HG03196 (cell line): ENCODE measurements at regions not wholly inside any gene's neighbourhood (a gene's known extent, or its start where the extent isn't known, plus 50 kb on each side); places are given as distances from the start of the nearest gene placed in this dataset.

ENCODE experiments used
- ATAC-seq: cut with Tn5 transposase; IDR thresholded peaks from one replicate; pipeline ENCODE4 v1.9.1; 2021; ENCODE audit not compliant: unreplicated experiment

- no peak for ATAC-seq
Measured at GRCh38 chr1:165036403-165036802, 320.1 kb downstream of the LMX1A start.

GRCh38 chr1:165034136-165034809, 322.2 kb downstream of the LMX1A start:
- no peak for ATAC-seq

DNA sequence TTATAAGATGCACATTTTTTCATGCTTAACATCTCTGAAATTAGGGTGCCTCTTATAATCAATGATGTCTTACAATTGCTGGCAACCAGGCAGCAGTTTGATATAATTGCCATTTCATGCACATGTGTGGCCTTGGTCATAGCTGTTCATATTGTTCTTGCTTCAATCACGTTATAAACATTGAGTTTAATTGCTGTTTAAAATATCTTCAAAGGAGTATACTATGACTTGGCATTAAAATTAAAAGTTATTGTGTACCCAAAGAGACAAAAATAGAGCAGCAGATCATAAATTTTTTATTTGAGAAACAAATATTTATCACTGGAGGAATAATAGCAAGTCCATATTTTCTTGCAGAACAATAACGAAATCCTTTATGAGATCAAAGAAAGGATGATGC, 325.5 kb downstream of the LMX1A start:
- no peak for ATAC-seq

- no peak for ATAC-seq
Measured at GRCh38 chr1:165025805-165026204, 330.7 kb downstream of the LMX1A start.

- no peak for ATAC-seq
Measured at GRCh38 chr1:165014753-165015152, 341.8 kb downstream of the LMX1A start.

DNA sequence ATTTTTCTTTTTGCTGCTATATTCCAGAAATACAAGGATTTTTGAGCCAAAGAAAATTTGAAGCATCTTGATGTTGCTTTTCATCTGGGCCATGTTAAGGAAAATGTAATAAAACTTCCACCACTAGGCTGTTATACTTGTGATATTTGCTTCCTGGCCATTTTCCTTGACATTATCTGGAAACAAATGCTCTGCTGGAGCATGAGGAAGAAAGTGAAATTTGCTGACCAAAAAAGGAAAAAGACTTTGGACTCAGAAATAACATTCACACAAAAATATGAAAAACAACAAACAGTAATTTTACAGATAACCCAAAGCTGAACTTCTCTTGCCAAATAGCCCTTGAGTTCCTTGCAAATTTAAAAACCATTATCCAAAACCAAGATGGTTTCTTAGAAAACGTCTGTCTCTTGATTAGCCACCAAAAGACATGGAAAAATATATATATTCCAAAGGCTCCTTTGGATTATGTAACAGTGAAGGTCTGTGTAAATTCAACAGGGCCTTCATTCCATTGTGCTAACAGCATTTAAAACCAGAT, 344.5 kb downstream of the LMX1A start:
- no peak for ATAC-seq

GRCh38 chr1:165011186-165011585, 345.3 kb downstream of the LMX1A start:
- no peak for ATAC-seq

DNA sequence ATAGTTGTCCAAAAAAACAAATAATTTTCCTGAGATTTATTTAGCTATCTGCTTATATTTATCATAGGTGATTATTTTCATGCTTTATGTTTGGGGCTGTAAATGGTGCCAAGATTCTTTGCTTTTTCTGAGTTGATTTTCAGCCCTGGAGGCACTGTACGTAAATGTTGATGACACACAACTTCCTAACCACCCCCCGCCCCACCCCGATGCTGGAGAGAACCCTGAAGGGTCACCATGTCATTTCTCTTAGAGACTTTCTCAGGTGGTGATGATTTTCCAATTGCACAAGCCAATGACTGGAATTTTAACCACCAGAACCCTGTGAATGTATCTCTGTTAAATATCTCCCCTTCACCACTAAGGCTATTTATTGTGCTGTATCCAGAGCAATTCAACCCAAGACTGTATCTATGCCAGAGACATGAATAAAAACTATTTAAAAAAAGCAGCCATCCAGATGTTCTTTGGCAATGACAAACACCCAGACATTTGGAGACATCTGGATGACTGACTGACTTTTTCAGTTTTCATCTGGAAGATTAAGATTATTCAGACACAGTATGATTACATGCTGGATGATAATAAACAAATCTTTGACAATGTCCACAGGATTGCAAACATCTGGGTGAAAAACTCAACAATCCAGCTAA, 346.0 kb downstream of the LMX1A start:
- no peak for ATAC-seq

- no peak for ATAC-seq
Measured at GRCh38 chr1:165006831-165007230, 349.7 kb downstream of the LMX1A start.

DNA sequence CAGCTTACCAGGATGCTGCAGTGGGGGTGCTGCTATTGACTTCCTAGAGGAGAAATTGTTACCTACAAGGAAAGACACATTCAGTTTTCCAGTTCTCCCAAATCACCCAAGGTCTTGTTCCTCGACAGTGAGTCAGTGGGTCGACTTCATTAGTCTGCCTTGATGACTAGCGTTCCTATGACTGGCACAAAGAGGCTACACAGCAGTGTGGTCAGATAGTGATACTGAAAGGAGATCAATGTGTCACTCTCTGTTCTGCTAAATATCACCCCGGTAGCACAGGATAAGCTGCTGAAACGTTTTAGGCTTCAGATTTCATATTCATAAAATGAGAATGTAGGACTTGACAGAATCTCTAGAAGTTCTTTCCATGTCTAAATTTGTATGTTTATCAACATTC, 357.4 kb downstream of the LMX1A start:
- no peak for ATAC-seq

- ATAC-seq: no peak
Measured at GRCh38 chr1:164991763-164992314, 364.7 kb downstream of the LMX1A start.

GRCh38 chr1:164983023-164983650, 373.4 kb downstream of the LMX1A start:
- no peak for ATAC-seq

GRCh38 chr1:164982545-164982944, 374.0 kb downstream of the LMX1A start:
- ATAC-seq: no peak

DNA sequence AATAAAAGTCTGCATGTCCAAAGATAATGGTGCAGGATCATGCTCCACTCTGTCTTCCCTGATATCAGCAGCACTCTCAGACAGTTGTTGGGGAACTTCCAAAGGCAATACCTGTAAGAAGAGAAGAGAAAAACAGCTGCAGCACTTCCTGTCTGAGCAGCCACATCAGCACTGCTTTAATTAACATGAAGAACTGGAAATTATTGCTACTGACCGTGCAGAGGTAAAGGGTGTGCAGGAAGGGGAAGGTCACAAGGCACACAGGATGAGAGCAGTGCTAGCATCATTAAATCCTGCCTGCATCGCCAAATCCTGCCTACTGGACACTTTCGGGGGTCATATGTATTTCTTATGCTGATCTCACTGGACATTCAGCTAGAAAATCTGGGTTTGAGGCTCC, 379.0 kb downstream of the LMX1A start:
- ATAC-seq: no peak

DNA sequence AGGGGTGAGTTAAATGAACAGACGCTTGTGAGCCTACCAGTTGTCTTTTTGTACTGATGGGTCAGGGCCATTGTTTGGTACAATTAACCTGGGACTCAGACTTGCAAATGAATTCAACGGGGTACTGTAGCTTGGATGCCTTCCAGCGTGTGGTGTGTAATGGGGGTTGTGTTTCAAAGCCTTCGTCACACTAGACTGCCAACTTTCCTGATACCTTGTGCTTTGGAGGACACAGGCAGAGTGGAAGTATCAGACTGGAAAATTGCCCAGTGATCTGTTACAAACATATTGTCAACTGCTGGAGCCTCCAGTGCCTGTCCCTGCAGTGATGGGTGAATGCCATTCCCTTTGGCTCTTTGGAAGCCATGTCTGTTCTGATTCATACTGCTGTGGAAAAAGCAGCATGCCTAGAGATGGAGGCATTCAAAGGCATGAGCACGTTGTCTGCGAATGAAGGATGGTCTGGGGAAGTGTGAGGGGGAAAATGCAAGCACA, 384.5 kb downstream of the LMX1A start:
- no peak for ATAC-seq

DNA sequence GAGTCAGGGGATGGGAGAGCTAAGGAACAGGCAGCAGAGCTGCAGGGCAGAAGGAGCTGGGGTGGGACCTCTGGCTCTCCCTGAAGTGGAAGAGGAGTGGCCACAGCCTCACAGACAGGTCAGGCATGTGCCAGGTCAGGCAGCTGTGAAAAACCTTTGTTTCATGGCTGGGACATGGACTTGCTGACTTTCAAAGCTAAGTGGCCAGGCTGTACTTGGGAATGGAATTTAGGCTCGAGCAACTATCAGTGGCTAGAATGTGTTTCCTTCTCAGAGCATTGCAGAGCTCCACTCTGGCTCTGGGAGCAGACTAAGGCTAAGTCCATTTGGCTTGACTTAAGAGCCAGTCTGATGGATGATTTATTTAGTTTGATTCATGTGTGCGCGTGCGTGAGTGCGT, 385.1 kb downstream of the LMX1A start:
- no peak for ATAC-seq

- ATAC-seq: no peak
Measured at GRCh38 chr1:164969253-164969652, 387.3 kb downstream of the LMX1A start.

DNA sequence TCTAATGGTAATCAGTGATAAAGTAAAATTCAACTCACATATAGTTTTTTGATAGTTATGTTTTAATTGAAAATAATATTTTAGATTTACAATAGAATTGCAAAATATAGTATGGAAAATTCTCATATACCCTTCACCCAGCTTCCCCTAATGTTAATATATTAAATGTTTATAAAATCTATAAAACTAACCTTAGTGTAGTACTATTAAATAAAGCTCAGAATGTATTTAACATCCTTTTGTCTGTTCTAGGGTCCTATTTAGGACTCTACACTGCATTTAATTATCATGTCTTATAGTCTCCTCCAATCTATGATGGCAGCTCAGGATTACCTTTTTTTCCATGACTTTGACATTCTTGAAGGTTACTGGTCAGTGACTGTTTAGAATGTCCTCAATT, 389.2 kb downstream of the LMX1A start:
- no peak for ATAC-seq

DNA sequence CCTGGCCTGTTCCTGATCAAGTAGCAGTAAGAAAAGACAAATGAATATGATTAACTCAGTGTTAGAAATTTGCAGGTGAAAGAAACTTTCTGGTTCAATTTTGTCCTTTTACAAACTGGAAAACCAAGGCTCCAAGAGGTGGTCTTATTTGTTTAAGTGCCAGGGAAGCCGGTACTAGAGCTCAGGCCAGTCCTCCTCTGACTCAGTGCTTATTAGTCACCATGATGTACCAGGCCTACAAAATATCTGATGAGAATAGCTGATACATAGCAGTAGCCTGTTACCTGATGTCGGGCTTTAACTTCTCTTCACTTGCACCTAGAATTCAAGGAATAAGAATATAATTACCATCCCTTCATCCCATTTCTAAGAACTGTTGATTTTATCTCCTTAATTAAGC, 394.8 kb downstream of the LMX1A start:
- ATAC-seq: no peak

GRCh38 chr1:164958982-164959768, 397.3 kb downstream of the LMX1A start:
- ATAC-seq: no peak

GRCh38 chr1:164953815-164954214, 394.8 kb downstream of the PBX1 start:
- no peak for ATAC-seq
